ENCODE measurements at regions not wholly inside any gene's neighbourhood (a gene's known extent, or its start where the extent isn't known, plus 50 kb on each side); places are given as distances from the start of the nearest gene placed in this dataset.

DNA sequence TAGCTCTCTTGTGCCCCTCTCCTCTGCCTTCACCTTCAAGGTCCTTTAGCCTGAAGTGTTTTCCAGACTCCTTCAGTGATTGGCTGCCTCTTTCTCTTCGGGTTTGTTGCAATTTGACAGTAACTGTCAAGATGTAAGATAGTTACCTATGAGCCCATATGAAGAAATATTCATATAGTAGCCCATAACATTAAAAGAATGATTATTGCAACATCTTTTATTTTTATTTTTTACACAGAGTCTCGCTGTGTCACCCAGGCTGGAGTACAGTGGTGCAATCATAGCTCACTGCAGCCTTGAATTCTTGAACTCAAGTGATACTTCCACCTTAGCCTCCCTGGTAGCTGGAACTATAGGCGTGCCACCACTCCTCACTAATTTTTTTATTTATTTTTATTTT is 80.5 kb downstream of the FOXI3 start:
- TF ChIP-seq, protein P1, sequence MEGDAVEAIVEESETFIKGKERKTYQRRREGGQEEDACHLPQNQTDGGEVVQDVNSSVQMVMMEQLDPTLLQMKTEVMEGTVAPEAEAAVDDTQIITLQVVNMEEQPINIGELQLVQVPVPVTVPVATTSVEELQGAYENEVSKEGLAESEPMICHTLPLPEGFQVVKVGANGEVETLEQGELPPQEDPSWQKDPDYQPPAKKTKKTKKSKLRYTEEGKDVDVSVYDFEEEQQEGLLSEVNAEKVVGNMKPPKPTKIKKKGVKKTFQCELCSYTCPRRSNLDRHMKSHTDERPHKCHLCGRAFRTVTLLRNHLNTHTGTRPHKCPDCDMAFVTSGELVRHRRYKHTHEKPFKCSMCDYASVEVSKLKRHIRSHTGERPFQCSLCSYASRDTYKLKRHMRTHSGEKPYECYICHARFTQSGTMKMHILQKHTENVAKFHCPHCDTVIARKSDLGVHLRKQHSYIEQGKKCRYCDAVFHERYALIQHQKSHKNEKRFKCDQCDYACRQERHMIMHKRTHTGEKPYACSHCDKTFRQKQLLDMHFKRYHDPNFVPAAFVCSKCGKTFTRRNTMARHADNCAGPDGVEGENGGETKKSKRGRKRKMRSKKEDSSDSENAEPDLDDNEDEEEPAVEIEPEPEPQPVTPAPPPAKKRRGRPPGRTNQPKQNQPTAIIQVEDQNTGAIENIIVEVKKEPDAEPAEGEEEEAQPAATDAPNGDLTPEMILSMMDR (IDR thresholded peaks at IDR 0.05; ENCODE audit: low read depth, low read length): no peak
- no peak for TF ChIP-seq EZH2phosphoT487 (IDR thresholded peaks at IDR 0.05; ENCODE audit: low read depth)
